ENCODE measurements at regions not wholly inside any gene's neighbourhood (a gene's known extent, or its start where the extent isn't known, plus 50 kb on each side); places are given as distances from the start of the nearest gene placed in this dataset.

DNA sequence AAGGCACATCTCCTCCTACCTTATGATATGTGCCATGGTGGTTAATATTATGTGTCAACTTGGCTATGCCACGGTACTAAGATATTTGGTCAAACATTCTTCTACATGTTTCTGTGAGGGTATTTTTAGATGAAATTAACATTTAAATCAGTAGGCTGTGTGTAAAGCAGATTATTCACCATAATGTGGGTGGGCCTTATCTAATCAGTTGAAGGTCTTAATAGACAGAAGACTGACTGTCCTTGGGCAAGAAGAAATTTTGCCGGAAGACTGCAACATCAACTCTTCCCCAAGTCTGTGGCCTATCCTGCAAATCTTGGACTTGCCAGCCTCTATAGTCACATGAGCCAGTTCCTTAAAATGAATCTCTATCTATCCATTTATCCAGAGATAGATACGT, 380.1 kb upstream of the DDI1 start:
- Histone ChIP-seq H3K9ac (ENCODE audit: low read length in 5 of 5) (no peak overlapping the region), H3K4me3 (ENCODE audit: low read depth in 1 of 5, low read length in 5 of 5) (no peak overlapping the region), H3K27ac (ENCODE audit: low read depth, low read length) (no peak overlapping the region), H3K27me3 (ENCODE audit: control insufficient read depth in 5 of 5, insufficient read depth in 4 of 5, low read length in 5 of 5) (no peaks in the 10 kb centered on the region), H3K9me3 (ENCODE audit: control insufficient read depth in 5 of 5, low read length in 5 of 5) (peaks cover 0 to 9% (median 4%) of the 10 kb centered on the region in 5 donors), H3K4me1 (ENCODE audit: control insufficient read depth in 5 of 5, insufficient read depth in 5 of 5, low read length in 5 of 5) (no peaks in the 10 kb centered on the region), H3K36me3 (ENCODE audit: control insufficient read depth in 5 of 5, insufficient read depth in 5 of 5, low read length in 5 of 5) (no peaks in the 10 kb centered on the region)

- H3K9me3 ChIP-seq (ENCODE audit: control insufficient read depth in 5 of 5, low read length in 5 of 5), result no peaks in the 10 kb centered on the region
- no peak overlapping the region for H3K9ac ChIP-seq (ENCODE audit: low read length in 5 of 5)
- H3K4me1 ChIP-seq (ENCODE audit: control insufficient read depth in 5 of 5, insufficient read depth in 5 of 5, low read length in 5 of 5), result no peaks in the 10 kb centered on the region
- no peak overlapping the region for H3K27ac ChIP-seq (ENCODE audit: low read depth, low read length)
- no peak overlapping the region for H3K4me3 ChIP-seq (ENCODE audit: low read depth in 1 of 5, low read length in 5 of 5)
- H3K27me3 ChIP-seq (ENCODE audit: control insufficient read depth in 5 of 5, insufficient read depth in 4 of 5, low read length in 5 of 5), result no peaks in the 10 kb centered on the region
- no peaks in the 10 kb centered on the region for H3K36me3 ChIP-seq (ENCODE audit: control insufficient read depth in 5 of 5, insufficient read depth in 5 of 5, low read length in 5 of 5)
These were observed 377.2 kb upstream of the DDI1 start for GRCh38 chr11:103659206-103659618.

DNA sequence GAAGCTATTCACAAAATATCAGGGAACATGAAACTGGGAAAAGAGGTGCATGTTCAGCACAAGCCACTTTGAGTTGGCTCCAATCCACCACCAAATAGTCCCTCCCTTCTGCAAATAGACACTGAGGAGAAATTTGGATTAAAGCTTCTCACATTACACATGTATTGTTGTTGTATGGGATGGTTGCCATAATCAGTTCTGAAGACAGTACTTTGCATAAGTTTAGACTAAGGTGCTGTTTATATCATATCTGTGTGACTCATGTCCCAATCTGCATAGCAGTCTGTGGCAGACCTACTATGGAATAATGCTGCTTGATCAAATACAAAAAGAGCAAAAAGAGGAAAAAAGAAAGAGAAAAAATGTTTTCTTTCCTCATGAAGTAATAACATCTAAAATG, 376.7 kb upstream of the DDI1 start:
- Histone ChIP-seq H3K27me3 (ENCODE audit: control insufficient read depth in 5 of 5, insufficient read depth in 4 of 5, low read length in 5 of 5) (no peaks in the 10 kb centered on the region), H3K9me3 (ENCODE audit: control insufficient read depth in 5 of 5, low read length in 5 of 5) (no peaks in the 10 kb centered on the region), H3K4me1 (ENCODE audit: control insufficient read depth in 5 of 5, insufficient read depth in 5 of 5, low read length in 5 of 5) (no peaks in the 10 kb centered on the region), H3K27ac (ENCODE audit: low read depth, low read length) (no peak overlapping the region), H3K9ac (ENCODE audit: low read length in 5 of 5) (no peak overlapping the region), H3K4me3 (ENCODE audit: low read depth in 1 of 5, low read length in 5 of 5) (no peak overlapping the region), H3K36me3 (ENCODE audit: control insufficient read depth in 5 of 5, insufficient read depth in 5 of 5, low read length in 5 of 5) (no peaks in the 10 kb centered on the region)

- Histone ChIP-seq H3K9me3 (ENCODE audit: control insufficient read depth in 5 of 5, low read length in 5 of 5) (no peaks in the 10 kb centered on the region), H3K4me1 (ENCODE audit: control insufficient read depth in 5 of 5, insufficient read depth in 5 of 5, low read length in 5 of 5) (no peaks in the 10 kb centered on the region), H3K27ac (ENCODE audit: low read depth, low read length) (no peak overlapping the region), H3K36me3 (ENCODE audit: control insufficient read depth in 5 of 5, insufficient read depth in 5 of 5, low read length in 5 of 5) (no peaks in the 10 kb centered on the region), H3K27me3 (ENCODE audit: control insufficient read depth in 5 of 5, insufficient read depth in 4 of 5, low read length in 5 of 5) (no peaks in the 10 kb centered on the region), H3K4me3 (ENCODE audit: low read depth in 1 of 5, low read length in 5 of 5) (no peak overlapping the region), H3K9ac (ENCODE audit: low read length in 5 of 5) (no peak overlapping the region)
These were observed 375.3 kb upstream of the DDI1 start for GRCh38 chr11:103661185-103661584.

DNA sequence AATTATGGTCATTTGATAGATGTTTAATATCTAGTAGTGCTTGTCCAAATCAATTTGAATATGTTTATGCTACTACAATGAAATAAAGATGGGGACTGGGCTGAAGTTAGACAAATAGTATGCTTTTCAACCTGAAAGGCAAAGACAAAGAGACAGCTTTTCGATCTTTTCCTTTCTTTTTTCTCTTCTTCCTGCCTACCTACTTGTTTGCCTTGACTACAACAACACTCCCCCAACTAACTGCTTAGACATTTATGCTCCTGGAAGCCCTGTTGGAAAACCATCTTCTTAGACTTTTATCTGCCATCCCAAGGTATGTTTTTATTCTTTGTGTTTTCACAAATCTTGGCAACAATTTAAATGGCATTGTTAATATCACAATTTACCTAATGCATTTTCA, 374.4 kb upstream of the DDI1 start:
- Histone ChIP-seq H3K9ac (ENCODE audit: low read length in 5 of 5) (no peak overlapping the region), H3K4me3 (ENCODE audit: low read depth in 1 of 5, low read length in 5 of 5) (no peak overlapping the region), H3K4me1 (ENCODE audit: control insufficient read depth in 5 of 5, insufficient read depth in 5 of 5, low read length in 5 of 5) (no peaks in the 10 kb centered on the region), H3K36me3 (ENCODE audit: control insufficient read depth in 5 of 5, insufficient read depth in 5 of 5, low read length in 5 of 5) (no peaks in the 10 kb centered on the region), H3K9me3 (ENCODE audit: control insufficient read depth in 5 of 5, low read length in 5 of 5) (no peaks in the 10 kb centered on the region), H3K27me3 (ENCODE audit: control insufficient read depth in 5 of 5, insufficient read depth in 4 of 5, low read length in 5 of 5) (no peaks in the 10 kb centered on the region), H3K27ac (ENCODE audit: low read depth, low read length) (no peak overlapping the region)

- no peak overlapping the region for H3K4me3 ChIP-seq (ENCODE audit: low read depth in 1 of 5, low read length in 5 of 5)
- H3K4me1 ChIP-seq (ENCODE audit: control insufficient read depth in 5 of 5, insufficient read depth in 5 of 5, low read length in 5 of 5), result no peaks in the 10 kb centered on the region
- no peaks in the 10 kb centered on the region for H3K9me3 ChIP-seq (ENCODE audit: control insufficient read depth in 5 of 5, low read length in 5 of 5)
- H3K9ac ChIP-seq (ENCODE audit: low read length in 5 of 5), result no peak overlapping the region
- H3K36me3 ChIP-seq (ENCODE audit: control insufficient read depth in 5 of 5, insufficient read depth in 5 of 5, low read length in 5 of 5), result no peaks in the 10 kb centered on the region
- no peaks in the 10 kb centered on the region for H3K27me3 ChIP-seq (ENCODE audit: control insufficient read depth in 5 of 5, insufficient read depth in 4 of 5, low read length in 5 of 5)
- no peak overlapping the region for H3K27ac ChIP-seq (ENCODE audit: low read depth, low read length)
These were observed 373.6 kb upstream of the DDI1 start for GRCh38 chr11:103662880-103663279.

DNA sequence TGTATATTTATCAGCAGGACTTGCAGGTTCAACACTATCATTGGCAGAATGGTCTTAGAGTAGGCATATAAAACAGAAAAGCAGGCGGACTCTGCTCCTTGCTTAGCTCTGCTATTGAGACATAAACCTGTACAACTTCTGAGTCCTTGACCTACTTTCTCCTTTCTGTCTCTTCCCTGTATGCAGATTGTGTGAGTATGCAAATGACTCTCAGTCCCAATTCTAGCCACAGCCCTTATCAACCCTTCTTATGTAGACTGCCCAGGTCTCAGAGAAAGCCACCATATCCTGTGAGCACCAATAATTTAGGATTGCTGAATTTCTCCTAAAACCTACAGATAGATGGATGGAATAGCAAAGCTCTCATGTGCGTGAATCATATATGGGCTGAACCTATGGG, 367.6 kb upstream of the DDI1 start:
- Histone ChIP-seq H3K27ac (ENCODE audit: low read depth, low read length) (no peak overlapping the region), H3K9me3 (ENCODE audit: control insufficient read depth in 5 of 5, low read length in 5 of 5) (no peaks in the 10 kb centered on the region), H3K36me3 (ENCODE audit: control insufficient read depth in 5 of 5, insufficient read depth in 5 of 5, low read length in 5 of 5) (no peaks in the 10 kb centered on the region), H3K27me3 (ENCODE audit: control insufficient read depth in 5 of 5, insufficient read depth in 4 of 5, low read length in 5 of 5) (no peaks in the 10 kb centered on the region), H3K9ac (ENCODE audit: low read length in 5 of 5) (no peak overlapping the region), H3K4me3 (ENCODE audit: low read depth in 1 of 5, low read length in 5 of 5) (no peak overlapping the region), H3K4me1 (ENCODE audit: control insufficient read depth in 5 of 5, insufficient read depth in 5 of 5, low read length in 5 of 5) (no peaks in the 10 kb centered on the region)

DNA sequence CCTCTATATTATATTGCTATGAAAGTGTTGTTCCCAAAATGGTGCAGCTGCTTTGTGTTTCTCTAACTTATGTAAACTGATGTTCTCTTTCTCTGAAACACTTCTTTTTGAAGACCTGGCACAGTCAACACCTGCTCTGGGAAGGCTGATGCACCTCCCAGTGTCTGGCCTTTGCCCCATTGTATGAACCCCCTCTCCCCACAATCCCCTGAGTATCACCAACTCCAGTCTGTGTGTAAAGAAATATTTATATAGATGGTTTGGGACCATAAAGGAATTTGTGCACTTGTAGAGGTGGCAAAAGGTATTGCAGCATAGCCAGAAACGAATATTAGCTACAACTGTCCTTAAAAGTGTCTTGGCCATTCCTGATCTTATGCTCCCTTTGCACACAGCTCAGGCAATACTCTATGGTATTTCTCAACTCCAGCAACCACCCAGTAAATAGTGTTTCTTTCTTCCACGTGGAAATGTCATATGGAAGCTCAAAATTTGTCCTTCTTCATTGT, 365.2 kb upstream of the DDI1 start:
- Histone ChIP-seq H3K27me3 (ENCODE audit: control insufficient read depth in 5 of 5, insufficient read depth in 4 of 5, low read length in 5 of 5) (no peaks in the 10 kb centered on the region), H3K9me3 (ENCODE audit: control insufficient read depth in 5 of 5, low read length in 5 of 5) (no peaks in the 10 kb centered on the region)

DNA sequence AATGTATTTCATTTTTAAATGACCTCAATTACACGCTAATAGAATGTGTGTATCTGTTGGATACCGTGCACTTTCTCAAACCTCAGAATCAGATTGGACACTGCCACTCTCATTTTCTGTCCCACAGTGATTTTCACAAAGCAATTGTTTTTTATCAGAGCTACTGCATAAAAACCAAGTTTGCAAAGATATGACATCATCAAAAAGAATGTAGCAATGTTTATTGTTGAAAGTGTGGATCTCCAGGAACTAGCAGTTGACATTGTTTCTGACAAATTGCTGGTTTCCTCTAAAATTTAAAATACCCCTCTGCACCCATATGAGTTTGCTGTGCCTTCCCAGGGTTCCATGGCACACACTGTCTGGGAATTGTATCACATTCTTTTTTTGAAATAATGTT, 362.7 kb upstream of the DDI1 start:
- no peak overlapping the region for H3K27ac ChIP-seq (ENCODE audit: low read depth, low read length)
- H3K4me3 ChIP-seq (ENCODE audit: low read depth in 1 of 5, low read length in 5 of 5), result no peak overlapping the region
- H3K36me3 ChIP-seq (ENCODE audit: control insufficient read depth in 5 of 5, insufficient read depth in 5 of 5, low read length in 5 of 5), result no peaks in the 10 kb centered on the region
- H3K27me3 ChIP-seq (ENCODE audit: control insufficient read depth in 5 of 5, insufficient read depth in 4 of 5, low read length in 5 of 5), result no peaks in the 10 kb centered on the region
- H3K9ac ChIP-seq (ENCODE audit: low read length in 5 of 5), result no peak overlapping the region
- no peaks in the 10 kb centered on the region for H3K9me3 ChIP-seq (ENCODE audit: control insufficient read depth in 5 of 5, low read length in 5 of 5)
- H3K4me1 ChIP-seq (ENCODE audit: control insufficient read depth in 5 of 5, insufficient read depth in 5 of 5, low read length in 5 of 5), result no peaks in the 10 kb centered on the region

More for the DNA sequence above, 365.2 kb upstream of the DDI1 start:
- Histone ChIP-seq H3K9ac (ENCODE audit: low read length in 5 of 5) (no peak overlapping the region), H3K36me3 (ENCODE audit: control insufficient read depth in 5 of 5, insufficient read depth in 5 of 5, low read length in 5 of 5) (no peaks in the 10 kb centered on the region), H3K27ac (ENCODE audit: low read depth, low read length) (no peak overlapping the region), H3K4me3 (ENCODE audit: low read depth in 1 of 5, low read length in 5 of 5) (no peak overlapping the region), H3K4me1 (ENCODE audit: control insufficient read depth in 5 of 5, insufficient read depth in 5 of 5, low read length in 5 of 5) (no peaks in the 10 kb centered on the region)

DNA sequence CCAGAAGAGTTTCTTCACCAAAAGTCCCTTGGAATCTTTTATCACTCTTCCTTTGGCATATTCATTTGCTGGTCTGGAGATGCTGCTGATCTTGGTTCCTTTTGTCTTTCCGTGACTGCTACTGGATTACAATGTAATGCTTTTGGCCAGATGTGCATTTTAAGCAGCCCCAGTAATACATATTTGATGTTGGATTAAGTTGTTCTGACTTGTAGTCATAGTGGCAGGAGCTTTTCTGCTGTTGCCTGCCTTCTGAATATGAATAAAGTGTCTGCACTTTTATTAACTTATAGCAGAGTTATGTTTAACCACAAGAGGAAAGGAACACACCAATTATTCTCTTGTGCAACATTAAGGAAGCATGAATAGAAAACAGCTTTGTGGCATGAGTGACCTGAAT, 360.0 kb upstream of the DDI1 start:
- Histone ChIP-seq H3K4me3 (ENCODE audit: low read depth in 1 of 5, low read length in 5 of 5) (no peak overlapping the region), H3K4me1 (ENCODE audit: control insufficient read depth in 5 of 5, insufficient read depth in 5 of 5, low read length in 5 of 5) (no peaks in the 10 kb centered on the region), H3K27me3 (ENCODE audit: control insufficient read depth in 5 of 5, insufficient read depth in 4 of 5, low read length in 5 of 5) (no peaks in the 10 kb centered on the region), H3K27ac (ENCODE audit: low read depth, low read length) (no peak overlapping the region), H3K9me3 (ENCODE audit: control insufficient read depth in 5 of 5, low read length in 5 of 5) (no peaks in the 10 kb centered on the region), H3K36me3 (ENCODE audit: control insufficient read depth in 5 of 5, insufficient read depth in 5 of 5, low read length in 5 of 5) (no peaks in the 10 kb centered on the region), H3K9ac (ENCODE audit: low read length in 5 of 5) (no peak overlapping the region)

DNA sequence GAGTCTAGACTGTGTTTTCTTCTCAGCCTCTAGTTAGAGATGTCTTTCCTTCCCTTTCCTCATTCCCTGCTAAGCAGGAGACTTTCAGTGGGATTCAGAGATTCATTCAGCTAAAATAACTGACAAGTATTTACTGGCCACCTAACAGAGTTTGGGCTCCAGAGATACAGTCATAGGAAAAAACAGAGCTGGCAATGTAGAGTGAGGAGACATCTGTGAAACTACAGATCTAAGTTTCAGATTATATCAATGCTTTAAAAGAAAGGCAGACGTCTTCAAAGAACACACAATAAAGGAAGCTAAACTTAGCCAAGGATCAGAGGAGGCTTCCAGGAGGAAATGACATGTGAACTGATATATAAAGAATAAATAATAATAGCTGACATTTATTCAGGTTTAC, 355.6 kb upstream of the DDI1 start:
- no peaks in the 10 kb centered on the region for H3K9me3 ChIP-seq (ENCODE audit: control insufficient read depth in 5 of 5, low read length in 5 of 5)
- no peak overlapping the region for H3K4me3 ChIP-seq (ENCODE audit: low read depth in 1 of 5, low read length in 5 of 5)
- H3K27ac ChIP-seq (ENCODE audit: low read depth, low read length), result no peak overlapping the region
- peaks cover 0 to 13% (median 11%) of the 10 kb centered on the region in 5 donors for H3K4me1 ChIP-seq (ENCODE audit: control insufficient read depth in 5 of 5, insufficient read depth in 5 of 5, low read length in 5 of 5)
- H3K36me3 ChIP-seq (ENCODE audit: control insufficient read depth in 5 of 5, insufficient read depth in 5 of 5, low read length in 5 of 5), result no peaks in the 10 kb centered on the region
- H3K27me3 ChIP-seq (ENCODE audit: control insufficient read depth in 5 of 5, insufficient read depth in 4 of 5, low read length in 5 of 5), result no peaks in the 10 kb centered on the region
- no peak overlapping the region for H3K9ac ChIP-seq (ENCODE audit: low read length in 5 of 5)

Data from subcutaneous abdominal adipose tissue (tissue), 5 donors.